Neuronal stem cell (in vitro differentiated cells): ENCODE measurements at regions not wholly inside any gene's neighbourhood (a gene's known extent, or its start where the extent isn't known, plus 50 kb on each side); places are given as distances from the start of the nearest gene placed in this dataset.
A peak's percentile ranks its signal among the peaks of the same experiment; 100 is the strongest.

Experiments used
- DNase-seq: peaks from one replicate; pipeline ENCODE4 v3.0.0-alpha.2; 2013; ENCODE audit warnings: low spot score
- H2AFZ ChIP-seq: one replicate; pipeline ENCODE4 v1.6.1; 2013; ENCODE audit warnings: mild to moderate bottlenecking, low read length, inconsistent platforms
- H2AK5ac ChIP-seq: 2 replicates; pipeline ENCODE4 v1.6.1; 2013; ENCODE audit warnings: low read depth, mild to moderate bottlenecking, inconsistent platforms, low read length, moderate library complexity, mixed read lengths
- H2BK120ac ChIP-seq: 2 replicates; pipeline ENCODE4 v1.6.1; 2013; ENCODE audit warnings: low read depth, mild to moderate bottlenecking, inconsistent platforms, low read length, moderate library complexity, mixed read lengths
- H2BK12ac ChIP-seq: one replicate; pipeline ENCODE4 v1.6.1; 2013; ENCODE audit warnings: low read length, inconsistent platforms
- H2BK15ac ChIP-seq: 2 replicates; pipeline ENCODE4 v1.6.1; 2013; ENCODE audit warnings: mild to moderate bottlenecking, low read length, inconsistent platforms, mixed read lengths
- H2BK5ac ChIP-seq: one replicate; pipeline ENCODE4 v1.6.1; 2013; ENCODE audit warnings: inconsistent platforms, mild to moderate bottlenecking, low read length, moderate library complexity
- H3K14ac ChIP-seq: one replicate; pipeline ENCODE4 v1.6.1; 2013; ENCODE audit warnings: low read length, inconsistent platforms
- H3K18ac ChIP-seq: 2 replicates; pipeline ENCODE4 v1.6.1; 2013; ENCODE audit warnings: low read length, inconsistent platforms
- H3K23ac ChIP-seq: 2 replicates; pipeline ENCODE4 v1.6.1; 2013; ENCODE audit warnings: low read depth, mild to moderate bottlenecking, mixed read lengths, low read length, inconsistent platforms; ENCODE audit not compliant: poor library complexity
- H3K27ac ChIP-seq: replicated peaks from 3 replicates; pipeline ENCODE4 v1.5.1; 2013; ENCODE audit warnings: low read length, inconsistent platforms
- H3K27me3 ChIP-seq, 3 experiments: 2 replicates each; pipeline ENCODE4 v1.6.1; 2013; ENCODE audit warnings: low read length in 3 of 3, mild to moderate bottlenecking in 2 of 3, inconsistent platforms in 1 of 3, low read depth in 1 of 3, mixed read lengths in 1 of 3, moderate library complexity in 1 of 3; ENCODE audit not compliant: control insufficient read depth in 3 of 3, insufficient read depth in 3 of 3
- H3K36me3 ChIP-seq, 2 donors: replicated peaks in 1 of 2; 2 replicates each; pipeline ENCODE4 v1.6.1; 2013; ENCODE audit warnings: low read length in 2 of 2; ENCODE audit not compliant: control insufficient read depth in 2 of 2, insufficient read depth in 2 of 2
- H3K4ac ChIP-seq: 2 replicates; pipeline ENCODE4 v1.6.1; 2013; ENCODE audit warnings: inconsistent platforms, mild to moderate bottlenecking, low read length, moderate library complexity
- H3K4me1 ChIP-seq, 2 donors: 1 replicate in 1 of 2; 2 replicates in 1 of 2; pipeline ENCODE4 v1.6.1; 2013; ENCODE audit warnings: low read length in 2 of 2, low read depth in 1 of 2; ENCODE audit not compliant: control insufficient read depth in 2 of 2, insufficient read depth in 1 of 2
- H3K4me2 ChIP-seq: one replicate; pipeline ENCODE4 v1.6.1; 2013; ENCODE audit warnings: mild to moderate bottlenecking, low read length, inconsistent platforms; ENCODE audit not compliant: insufficient read depth, poor library complexity, severe bottlenecking
- H3K4me3 ChIP-seq, 2 donors: 2 replicates each; pipeline ENCODE4 v1.5.1; 2013; ENCODE audit warnings: low read length in 2 of 2, mild to moderate bottlenecking in 2 of 2, inconsistent platforms in 1 of 2, moderate library complexity in 1 of 2
- H3K79me1 ChIP-seq: one replicate; pipeline ENCODE4 v1.6.1; 2013; ENCODE audit warnings: low read depth, mild to moderate bottlenecking, inconsistent platforms, low read length, moderate library complexity
- H3K9ac ChIP-seq: one replicate; pipeline ENCODE4 v1.6.1; 2013; ENCODE audit warnings: mild to moderate bottlenecking, low read depth, low read length, inconsistent platforms; ENCODE audit not compliant: poor library complexity
- H3K9me3 ChIP-seq, 2 donors: replicated peaks in 1 of 2; 2 replicates each; pipeline versions ENCODE3 to v1.6.1; 2013; ENCODE audit warnings: low read length in 2 of 2, mild to moderate bottlenecking in 2 of 2, inconsistent platforms in 1 of 2, low read depth in 1 of 2, mixed read lengths in 1 of 2, moderate library complexity in 1 of 2; ENCODE audit not compliant: control insufficient read depth in 2 of 2, insufficient read depth in 1 of 2
- H4K8ac ChIP-seq: one replicate; pipeline ENCODE4 v1.6.1; 2013; ENCODE audit warnings: low read depth, mild to moderate bottlenecking, inconsistent platforms, low read length, moderate library complexity
- H4K91ac ChIP-seq: one replicate; pipeline ENCODE4 v1.6.1; 2013; ENCODE audit warnings: low read length, low read depth, mild to moderate bottlenecking, inconsistent platforms; ENCODE audit not compliant: poor library complexity
- WGBS, 2 donors: extraction: QIAGEN DNeasy Blood & Tissue Kit; methylation state at CpG; one replicate each; pipeline ENCODE4 v1.1.7; 2013; ENCODE audit warnings: missing lambda C conversion rate in 2 of 2, mixed read lengths in 1 of 2; ENCODE audit not compliant: insufficient read length in 2 of 2, insufficient replicate concordance in 1 of 2; ENCODE audit errors: extremely low coverage in 2 of 2; 5-methylcytosine and 5-hydroxymethylcytosine counted together

DNA sequence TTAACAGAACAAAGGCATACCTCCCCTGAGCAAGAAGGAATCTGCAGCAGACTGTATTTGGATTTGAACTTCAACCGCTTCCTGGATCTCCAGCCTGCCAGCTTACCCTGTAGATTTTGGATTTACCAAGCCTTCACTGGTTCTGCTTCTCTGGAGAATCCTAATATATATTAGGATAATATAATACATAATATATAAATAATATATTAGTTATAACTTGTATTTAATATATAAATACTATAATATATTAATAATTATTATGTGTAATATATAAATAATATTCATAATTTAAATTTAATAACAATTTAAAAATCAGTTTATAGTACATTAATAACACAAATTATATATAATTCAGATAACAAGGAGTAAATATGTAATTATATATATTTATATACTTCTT is 121.4 kb downstream of the COX18 start:
- no peak for DNase-seq
- Histone ChIP-seq H4K91ac (no peak overlapping the region), H2BK12ac (no peak overlapping the region), H2BK5ac (no peak overlapping the region), H2AFZ (no peak overlapping the region), H3K9me3 (no peaks in the 10 kb centered on the region), H3K79me1 (no peaks in the 10 kb centered on the region), H4K8ac (no peak overlapping the region), H3K4ac (no peak overlapping the region), H3K23ac (no peak overlapping the region), H2AK5ac (no peak overlapping the region), H2BK15ac (no peak overlapping the region), H3K4me3 (no peak overlapping the region), H3K4me1 (no peaks in the 10 kb centered on the region), H3K4me2 (no peak overlapping the region), H3K27me3 (no peaks in the 10 kb centered on the region), H3K14ac (no peak overlapping the region), H2BK120ac (no peak overlapping the region), H3K27ac (no peak overlapping the region), H3K36me3 (no peaks in the 10 kb centered on the region), H3K9ac (no peak overlapping the region), H3K18ac (no peak overlapping the region)
- WGBS, 2 donors: no CpG with 5 or more reads among the region's 1 CpG

DNA sequence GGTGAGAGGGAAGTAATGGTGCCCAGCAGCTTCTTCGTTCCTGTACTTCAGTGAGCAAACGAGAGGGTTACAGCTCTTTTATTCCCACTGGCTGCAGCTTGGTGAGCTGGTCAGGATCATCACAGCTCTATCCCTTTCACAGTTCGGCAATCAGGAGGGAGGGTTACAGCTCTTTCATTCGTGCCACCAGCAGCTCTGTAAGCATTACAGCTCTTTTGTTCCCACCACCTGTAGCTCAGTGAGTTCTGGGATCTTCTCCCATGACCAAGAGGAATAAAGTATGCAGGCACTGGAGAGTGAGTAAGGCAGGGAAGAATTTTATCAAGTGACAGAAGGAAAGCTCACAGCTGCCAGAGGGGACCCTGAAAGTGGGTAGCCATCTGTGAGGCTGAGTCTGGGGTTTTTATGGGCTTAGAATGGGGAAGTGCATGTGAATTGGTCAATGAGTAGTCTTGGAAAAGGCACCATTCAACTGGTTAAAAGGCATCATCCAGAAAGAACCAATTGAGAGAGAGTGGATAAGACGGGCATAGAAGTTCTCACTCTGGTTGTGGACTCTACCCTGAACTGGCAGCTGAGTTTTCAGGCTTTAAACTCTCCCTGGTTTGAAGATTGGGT is 123.7 kb downstream of the COX18 start:
- Histone ChIP-seq H3K18ac (no peak overlapping the region), H3K9me3 (no peaks in the 10 kb centered on the region), H3K27ac (no peak overlapping the region), H2BK15ac (no peak overlapping the region), H3K23ac (no peak overlapping the region), H3K4ac (no peak overlapping the region), H2AK5ac (no peak overlapping the region), H3K27me3 (no peaks in the 10 kb centered on the region), H2BK120ac (no peak overlapping the region), H2AFZ (no peak overlapping the region), H3K36me3 (no peaks in the 10 kb centered on the region), H2BK12ac (no peak overlapping the region), H3K4me3 (no peak overlapping the region), H3K14ac (no peak overlapping the region), H3K9ac (no peak overlapping the region), H3K79me1 (no peaks in the 10 kb centered on the region), H2BK5ac (no peak overlapping the region), H4K91ac (no peak overlapping the region), H3K4me1 (no peaks in the 10 kb centered on the region), H4K8ac (no peak overlapping the region), H3K4me2 (no peak overlapping the region)
- WGBS, 2 donors: no CpG with 5 or more reads among the region's 5 CpGs
- DNase-seq: peak; percentile 4

GRCh38 chr4:72942565-72942964 is 127.0 kb downstream of the COX18 start:
- Histone ChIP-seq H3K23ac (no peak overlapping the region), H3K4me3 (no peak overlapping the region), H2AFZ (no peak overlapping the region), H2BK12ac (no peak overlapping the region), H2BK120ac (no peak overlapping the region), H2BK5ac (no peak overlapping the region), H4K91ac (no peak overlapping the region), H3K36me3 (no peaks in the 10 kb centered on the region), H3K4me1 (no peaks in the 10 kb centered on the region), H3K14ac (no peak overlapping the region), H4K8ac (no peak overlapping the region), H3K4ac (no peak overlapping the region), H3K18ac (no peak overlapping the region), H3K9me3 (no peaks in the 10 kb centered on the region), H2AK5ac (no peak overlapping the region), H2BK15ac (no peak overlapping the region), H3K4me2 (no peak overlapping the region), H3K27me3 (no peaks in the 10 kb centered on the region), H3K79me1 (no peaks in the 10 kb centered on the region), H3K9ac (no peak overlapping the region), H3K27ac (no peak overlapping the region)
- WGBS, 2 donors: no CpG with 5 or more reads among the region's 4 CpGs
- DNase-seq: no peak

DNA sequence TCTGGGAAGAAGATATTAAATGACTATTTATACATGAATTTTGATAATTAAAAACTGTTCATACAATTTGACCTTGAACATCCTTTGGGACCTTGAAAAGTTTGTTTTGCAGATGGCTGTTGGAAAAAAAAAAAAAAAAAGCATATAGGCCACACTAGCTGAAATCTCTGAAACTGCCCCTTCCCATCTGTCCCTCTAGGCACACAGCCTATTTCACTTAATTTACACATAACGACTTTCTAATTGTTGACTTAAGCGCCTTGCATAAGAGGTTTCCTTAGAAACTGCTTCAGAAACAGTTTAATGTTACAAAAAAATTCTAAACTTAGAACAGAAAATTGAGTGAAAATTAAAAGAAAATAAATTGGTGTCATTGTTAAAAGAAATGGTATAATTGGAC is 131.0 kb downstream of the COX18 start:
- Histone ChIP-seq H2AFZ (no peak overlapping the region), H2BK15ac (no peak overlapping the region), H4K8ac (no peak overlapping the region), H3K18ac (no peak overlapping the region), H3K4me3 (no peak overlapping the region), H3K36me3 (no peaks in the 10 kb centered on the region), H2BK12ac (no peak overlapping the region), H2BK120ac (no peak overlapping the region), H3K4me1 (no peaks in the 10 kb centered on the region), H2BK5ac (no peak overlapping the region), H3K27me3 (no peaks in the 10 kb centered on the region), H3K9ac (no peak overlapping the region), H3K14ac (no peak overlapping the region), H3K9me3 (no peaks in the 10 kb centered on the region), H3K79me1 (no peaks in the 10 kb centered on the region), H4K91ac (no peak overlapping the region), H3K4me2 (no peak overlapping the region), H3K27ac (no peak overlapping the region), H3K4ac (no peak overlapping the region), H2AK5ac (no peak overlapping the region), H3K23ac (no peak overlapping the region)
- WGBS, 2 donors: no CpG with 5 or more reads among the region's 2 CpGs
- no peak for DNase-seq
